K562 (cell line): ENCODE measurements at regions not wholly inside any gene's neighbourhood (a gene's known extent, or its start where the extent isn't known, plus 50 kb on each side); places are given as distances from the start of the nearest gene placed in this dataset.

Source experiments
- CTCF ChIP-seq, 3 experiments: IDR thresholded peaks in 2 of 3; conservative IDR thresholded peaks in 1 of 3; 2 replicates each; pipeline ENCODE4 v1.5.1; 2011 to 2012; ENCODE audit warnings: low read length in 3 of 3, mild to moderate bottlenecking in 3 of 3, control low read depth in 2 of 3, improper control_type of control experiment in 1 of 3, inconsistent platforms in 1 of 3, low read depth in 1 of 3, mixed read lengths in 1 of 3, moderate library complexity in 1 of 3; ENCODE audit not compliant: insufficient read depth in 2 of 3
- EZH2 ChIP-seq: IDR thresholded peaks from 2 replicates; pipeline ENCODE4 v1.6.1; 2012; ENCODE audit warnings: low read depth, mild to moderate bottlenecking, inconsistent platforms, low read length, borderline replicate concordance
- HMGXB4 ChIP-seq: sonication (generic); formaldehyde crosslinking; IDR thresholded peaks from 2 replicates; pipeline ENCODE4 v1.8.1; 2023; ENCODE audit warnings: mild to moderate bottlenecking, missing genetic modification reagents
- MTA2 ChIP-seq: fragments of 450-650 bp; IDR thresholded peaks from 2 replicates; pipeline ENCODE4 v1.6.1; 2016; ENCODE audit warnings: low read depth
- NONO ChIP-seq, 2 experiments: fragments of 200-400 bp in 1 of 2; fragments of 450-650 bp in 1 of 2; formaldehyde crosslinking in 1 of 2; IDR thresholded peaks; 2 replicates each; pipeline ENCODE4 v1.6.1; 2017; ENCODE audit warnings: low read depth in 2 of 2, mild to moderate bottlenecking in 2 of 2, moderate library complexity in 2 of 2, low read length in 1 of 2
- RBM39 ChIP-seq: fragments of 200-400 bp; formaldehyde crosslinking; optimal IDR thresholded peaks from 2 replicates; pipeline ENCODE3; 2018; ENCODE audit warnings: low read depth, low read length
- SMAD1 ChIP-seq: fragments of 150-350 bp; IDR thresholded peaks from 2 replicates; pipeline ENCODE4 v1.6.1; 2014; ENCODE audit warnings: low read length, low read depth; ENCODE audit not compliant: partially characterized antibody
- VEZF1 ChIP-seq: fragments of 200-800 bp; sonication (Bioruptor generic); IDR thresholded peaks from 2 replicates; pipeline ENCODE4 v1.6.1; 2017; ENCODE audit warnings: missing genetic modification characterization, missing compliant biosample characterization
- ZFX ChIP-seq: sonication (generic); formaldehyde crosslinking; IDR thresholded peaks from 2 replicates; pipeline ENCODE4 v1.8.0; 2022; ENCODE audit warnings: mild to moderate bottlenecking, missing genetic modification reagents, moderate library complexity
- ZNF217 ChIP-seq: sonication (generic); formaldehyde crosslinking; IDR thresholded peaks from 2 replicates; pipeline ENCODE4 v1.8.0; 2022; ENCODE audit warnings: mild to moderate bottlenecking, missing genetic modification reagents
- ZNF239 ChIP-seq: fragments of 250-450 bp; sonication (Bioruptor Pico); IDR thresholded peaks from 2 replicates; pipeline ENCODE4 v1.4.0; 2020; ENCODE audit warnings: mild to moderate bottlenecking
- ZNF512 ChIP-seq: IDR thresholded peaks from 2 replicates; pipeline ENCODE4 v1.6.1; 2016; ENCODE audit warnings: missing genetic modification characterization, missing compliant biosample characterization

GRCh38 chr2:103527278-103527677 lies 765.4 kb downstream of the TMEM182 start:
- no peak for TF ChIP-seq SMAD1
- no peak for TF ChIP-seq HMGXB4 (CRISPR knock-in tag)
- TF ChIP-seq RBM39 = no peak
- no peak for TF ChIP-seq ZNF239
- no peak for TF ChIP-seq MTA2
- TF ChIP-seq ZNF217 (CRISPR knock-in tag) = no peak
- TF ChIP-seq EZH2 = no peak
- no peak for TF ChIP-seq CTCF (IDR thresholded peaks at IDR 0.05 in 2 of 3, conservative IDR thresholded peaks at IDR 0.05 in 1 of 3; ENCODE audit: insufficient read depth in 2 of 3, low read depth in 1 of 3, low read length in 3 of 3)
- no peak for TF ChIP-seq VEZF1 (CRISPR knock-in tag)
- no peak for TF ChIP-seq ZFX
- no peak for TF ChIP-seq NONO (IDR thresholded peaks at IDR 0.05; ENCODE audit: low read depth in 2 of 2, low read length in 1 of 2)
- TF ChIP-seq ZNF512 = no peak
